ENCODE measurements at regions not wholly inside any gene's neighbourhood (a gene's known extent, or its start where the extent isn't known, plus 50 kb on each side); places are given as distances from the start of the nearest gene placed in this dataset.

- TF ChIP-seq POLR2A (IDR thresholded peaks at IDR 0.05; ENCODE audit: low read depth, low read length), result no peak
- no peak for TF ChIP-seq TAF1 (IDR thresholded peaks at IDR 0.05; ENCODE audit: borderline replicate concordance, low read depth, low read length)
- no peak for TF ChIP-seq POLR2AphosphoS5 (IDR thresholded peaks at IDR 0.05; ENCODE audit: low read depth, low read length)
Measured at GRCh38 chr1:58283388-58284224, 262.9 kb downstream of the OMA1 start.
